Loucy (cell line): ENCODE measurements at regions not wholly inside any gene's neighbourhood (a gene's known extent, or its start where the extent isn't known, plus 50 kb on each side); places are given as distances from the start of the nearest gene placed in this dataset.
"Not testable (repeated sequence)": the region's sequence is repeated elsewhere in the genome, so short reads cannot be mapped to it uniquely, and the experiment has no call there.

ENCODE experiments used
- H2AFZ ChIP-seq: fragments of 200-600 bp; sonication (generic); 2 replicates; pipeline ENCODE4 v1.6.0; 2016; ENCODE audit warnings: antibody characterized with exemption, mild to moderate bottlenecking, low read length, moderate library complexity
- H3F3A ChIP-seq: fragments of 200-600 bp; 2 replicates; pipeline ENCODE4 v1.6.0; 2016; ENCODE audit warnings: antibody characterized with exemption, low read depth, mild to moderate bottlenecking
- H3K27me3 ChIP-seq: fragments of 200-600 bp; sonication (generic); 2 replicates; pipeline ENCODE4 v1.6.1; 2014; ENCODE audit warnings: low read length, mild to moderate bottlenecking; ENCODE audit not compliant: insufficient read depth, poor library complexity, severe bottlenecking
- H3K36me3 ChIP-seq: fragments of 200-600 bp; sonication (generic); 2 replicates; pipeline ENCODE4 v1.6.1; 2016; ENCODE audit warnings: low read length; ENCODE audit not compliant: insufficient read depth
- H3K4me1 ChIP-seq: fragments of 200-600 bp; sonication (generic); 2 replicates; pipeline ENCODE4 v1.5.1; 2014; ENCODE audit warnings: low read length, mild to moderate bottlenecking; ENCODE audit not compliant: insufficient read depth, poor library complexity, severe bottlenecking
- H3K4me2 ChIP-seq: fragments of 200-600 bp; sonication (generic); 2 replicates; pipeline ENCODE4 v1.6.0; 2014; ENCODE audit warnings: antibody characterized with exemption, low read length, low read depth, mild to moderate bottlenecking; ENCODE audit not compliant: poor library complexity, severe bottlenecking
- H3K4me3 ChIP-seq: fragments of 200-600 bp; sonication (generic); 2 replicates; pipeline ENCODE4 v1.5.1; 2014; ENCODE audit warnings: low read length, mild to moderate bottlenecking, mixed read lengths; ENCODE audit not compliant: poor library complexity, severe bottlenecking
- H3K79me2 ChIP-seq: fragments of 200-600 bp; sonication (generic); 2 replicates; pipeline ENCODE4 v1.6.1; 2014; ENCODE audit warnings: low read length; ENCODE audit not compliant: insufficient read depth
- H3K9ac ChIP-seq: fragments of 200-600 bp; sonication (generic); 2 replicates; pipeline ENCODE4 v1.6.0; 2014; ENCODE audit warnings: mild to moderate bottlenecking, low read depth, low read length, moderate library complexity; ENCODE audit not compliant: poor library complexity, severe bottlenecking
- H3K9me2 ChIP-seq: fragments of 200-600 bp; sonication (generic); replicated peaks from 2 replicates; pipeline ENCODE4 v1.6.1; 2016; ENCODE audit warnings: low read depth, low read length, mixed read lengths
- H3K9me3 ChIP-seq: fragments of 200-600 bp; sonication (generic); 2 replicates; pipeline ENCODE4 v1.6.1; 2014; ENCODE audit warnings: mild to moderate bottlenecking, antibody characterized with exemption, low read length, low read depth; ENCODE audit not compliant: insufficient read depth
- H4K20me1 ChIP-seq: fragments of 200-600 bp; sonication (generic); 2 replicates; pipeline ENCODE4 v1.6.0; 2014; ENCODE audit warnings: antibody characterized with exemption, low read length, mild to moderate bottlenecking; ENCODE audit not compliant: insufficient read depth, poor library complexity, severe bottlenecking
- CTCF ChIP-seq: fragments of 200-600 bp; sonication (generic); conservative IDR thresholded peaks from 2 replicates; pipeline ENCODE4 v1.5.1; 2014; ENCODE audit warnings: mild to moderate bottlenecking, antibody characterized with exemption, low read length
- EZH2phosphoT487 ChIP-seq: fragments of 200-600 bp; IDR thresholded peaks from 2 replicates; pipeline ENCODE4 v1.6.1; 2018; ENCODE audit warnings: antibody characterized with exemption, mild to moderate bottlenecking, moderate library complexity, borderline replicate concordance

DNA sequence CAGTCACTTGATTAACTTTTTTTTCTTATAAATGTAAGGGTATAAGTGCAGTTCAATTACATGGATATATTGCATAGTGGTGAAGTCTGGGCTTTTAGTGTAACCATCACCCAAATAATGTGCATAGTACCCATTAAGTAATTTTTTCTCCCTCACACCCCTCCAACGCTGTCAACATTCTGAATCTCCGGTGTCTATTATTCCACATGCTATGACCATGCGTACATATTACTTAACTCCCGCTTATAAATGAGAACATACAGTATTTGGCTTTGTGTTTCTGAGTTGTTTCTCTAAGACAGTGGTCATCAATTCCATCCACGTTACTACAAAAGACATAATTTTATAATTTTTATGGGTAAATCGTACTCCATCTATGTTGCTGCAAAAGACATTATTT, 1191.1 kb downstream of the NCAM2 start:
- Histone ChIP-seq H3K4me2 (no peak overlapping the region), H3K9me2 (no peaks in the 10 kb centered on the region), H3K4me3 (no peak overlapping the region), H3K4me1 (no peaks in the 10 kb centered on the region), H3K9me3 (no peaks in the 10 kb centered on the region), H3K79me2 (no peaks in the 10 kb centered on the region), H3K9ac (no peak overlapping the region), H3F3A (no peaks in the 10 kb centered on the region), H3K36me3 (no peaks in the 10 kb centered on the region), H2AFZ (no peak overlapping the region), H3K27me3 (no peaks in the 10 kb centered on the region), H4K20me1 (no peaks in the 10 kb centered on the region)
- TF ChIP-seq EZH2phosphoT487, result no peak
- no peak for TF ChIP-seq CTCF

DNA sequence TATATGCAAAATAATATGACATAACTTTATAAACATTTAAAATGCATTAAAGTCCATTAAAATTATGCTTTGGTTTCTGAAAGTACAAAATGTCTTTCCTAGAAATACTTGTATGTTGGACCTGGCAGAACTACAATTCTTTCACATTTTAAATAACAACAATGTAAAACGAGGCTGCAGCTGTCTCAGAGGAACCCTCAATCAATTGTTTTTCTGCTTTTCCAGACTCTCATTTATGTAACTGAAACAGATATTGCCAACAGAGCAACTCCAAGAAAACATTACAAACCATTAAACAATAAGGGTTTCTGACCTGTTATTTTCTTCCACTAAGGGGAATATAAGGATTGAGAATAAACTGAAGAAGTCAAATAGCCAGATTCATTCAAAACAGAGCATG, 1193.4 kb downstream of the NCAM2 start:
- TF ChIP-seq CTCF, result no peak
- no peak for TF ChIP-seq EZH2phosphoT487
- no peaks in the 10 kb centered on the region for H3K27me3 ChIP-seq
- H4K20me1 ChIP-seq, result no peaks in the 10 kb centered on the region
- no peaks in the 10 kb centered on the region for H3K9me2 ChIP-seq
- H3K4me1 ChIP-seq, result no peaks in the 10 kb centered on the region
- no peaks in the 10 kb centered on the region for H3K79me2 ChIP-seq
- H3K4me2 ChIP-seq, result no peak overlapping the region
- H3K9me3 ChIP-seq, result no peaks in the 10 kb centered on the region
- H3K4me3 ChIP-seq, result no peak overlapping the region
- no peaks in the 10 kb centered on the region for H3F3A ChIP-seq
- no peaks in the 10 kb centered on the region for H3K36me3 ChIP-seq
- no peak overlapping the region for H3K9ac ChIP-seq
- no peak overlapping the region for H2AFZ ChIP-seq

- Histone ChIP-seq H3K9me3 (no peaks in the 10 kb centered on the region), H3K4me3 (no peak overlapping the region), H3K4me2 (no peak overlapping the region), H3K9me2 (no peaks in the 10 kb centered on the region), H3K9ac (no peak overlapping the region), H3K36me3 (no peaks in the 10 kb centered on the region), H4K20me1 (no peaks in the 10 kb centered on the region), H3K79me2 (no peaks in the 10 kb centered on the region), H3K27me3 (no peaks in the 10 kb centered on the region), H3F3A (no peaks in the 10 kb centered on the region), H2AFZ (no peak overlapping the region), H3K4me1 (no peaks in the 10 kb centered on the region)
- no peak for TF ChIP-seq CTCF
- no peak for TF ChIP-seq EZH2phosphoT487
These were observed 1194.6 kb downstream of the NCAM2 start for GRCh38 chr21:22192766-22193165.

DNA sequence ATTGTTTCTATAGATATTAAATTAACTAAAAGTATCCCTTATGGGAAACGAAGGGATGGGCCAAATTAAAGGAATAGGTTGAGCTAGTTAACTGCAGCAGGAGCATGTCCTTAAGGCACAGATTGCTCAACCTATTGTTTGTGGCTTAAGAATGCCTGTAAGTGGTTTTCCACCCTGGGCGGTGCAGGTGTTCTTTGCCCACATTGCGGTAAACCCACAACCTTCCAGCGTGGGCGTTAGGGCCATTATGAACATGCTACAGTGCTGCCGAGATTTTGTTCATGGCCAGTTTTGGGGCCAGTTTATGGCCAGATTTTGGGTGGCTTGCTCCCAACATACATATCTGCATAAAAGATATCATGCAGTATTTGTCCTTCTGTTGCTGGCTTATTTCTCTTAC, 1196.8 kb downstream of the NCAM2 start:
- not testable (repeated sequence) for H3K79me2 ChIP-seq, H2AFZ ChIP-seq, H3K4me3 ChIP-seq, H3F3A ChIP-seq, H3K9me3 ChIP-seq, H3K4me1 ChIP-seq, H3K27me3 ChIP-seq, H3K4me2 ChIP-seq, H3K9me2 ChIP-seq, H4K20me1 ChIP-seq, H3K9ac ChIP-seq, H3K36me3 ChIP-seq
